Endodermal cell (in vitro differentiated cells): ENCODE measurements at regions not wholly inside any gene's neighbourhood (a gene's known extent, or its start where the extent isn't known, plus 50 kb on each side); places are given as distances from the start of the nearest gene placed in this dataset.

Source experiments
- DNase-seq: peaks from one replicate; pipeline ENCODE4 v3.0.0-alpha.2; 2017
- H3K27ac ChIP-seq: 2 replicates; pipeline ENCODE4 v1.5.1; 2013; ENCODE audit warnings: mild to moderate bottlenecking, low read depth, low read length, moderate library complexity
- H3K27me3 ChIP-seq: 2 replicates; pipeline ENCODE4 v1.6.1; 2013; ENCODE audit warnings: mild to moderate bottlenecking, low read length, moderate library complexity; ENCODE audit not compliant: insufficient read depth, control insufficient read depth, poor library complexity, severe bottlenecking
- H3K36me3 ChIP-seq: 2 replicates; pipeline ENCODE4 v1.7.0; 2013; ENCODE audit warnings: mild to moderate bottlenecking, low read length, moderate library complexity; ENCODE audit not compliant: control insufficient read depth, insufficient read depth
- H3K4me1 ChIP-seq: one replicate; pipeline ENCODE4 v1.7.0; 2013; ENCODE audit warnings: low read length; ENCODE audit not compliant: control insufficient read depth, insufficient read depth
- H3K4me3 ChIP-seq: 2 replicates; pipeline ENCODE4 v1.5.1; 2013; ENCODE audit warnings: mild to moderate bottlenecking, low read length, moderate library complexity
- H3K9ac ChIP-seq: 2 replicates; pipeline ENCODE4 v1.6.1; 2013; ENCODE audit warnings: mild to moderate bottlenecking, low read length, moderate library complexity; ENCODE audit not compliant: poor library complexity, severe bottlenecking; ENCODE audit errors: extremely low read depth
- H3K9me3 ChIP-seq: 2 replicates; pipeline ENCODE4 v1.6.1; 2013; ENCODE audit warnings: mild to moderate bottlenecking, low read length, moderate library complexity; ENCODE audit not compliant: control insufficient read depth
- H3K27ac Mint-ChIP-seq: 2 replicates; pipeline ENCODE4 v1.8.0; 2020; ENCODE audit warnings: mixed read lengths
- H3K27me3 Mint-ChIP-seq: 2 replicates; pipeline ENCODE4 v1.8.0; 2021; ENCODE audit warnings: mild to moderate bottlenecking, mixed read lengths; ENCODE audit not compliant: insufficient read depth
- H3K36me3 Mint-ChIP-seq: 2 replicates; pipeline ENCODE4 v1.8.0; 2020; ENCODE audit warnings: low read depth, mixed read lengths
- H3K4me1 Mint-ChIP-seq: 2 replicates; pipeline ENCODE4 v1.8.0; 2020; ENCODE audit warnings: mixed read lengths
- H3K4me3 Mint-ChIP-seq: 2 replicates; pipeline ENCODE4 v1.8.0; 2020; ENCODE audit warnings: mild to moderate bottlenecking, moderate library complexity, mixed read lengths
- H3K9me3 Mint-ChIP-seq: 2 replicates; pipeline ENCODE4 v1.8.0; 2020; ENCODE audit warnings: mild to moderate bottlenecking, mixed read lengths
- CTCF ChIP-seq: fragments of 200-600 bp; sonication (generic); conservative IDR thresholded peaks from 2 replicates; pipeline ENCODE4 v1.5.0; 2021; ENCODE audit warnings: antibody characterized with exemption, mild to moderate bottlenecking
- WGBS, 2 experiments: methylation state at CpG; one replicate each; pipeline versions ENCODE4 v1.1.5 to v1.1.7; 2013; ENCODE audit warnings: missing lambda C conversion rate in 2 of 2, mixed read lengths in 1 of 2; ENCODE audit not compliant: insufficient coverage in 1 of 2, insufficient read length in 1 of 2; 5-methylcytosine and 5-hydroxymethylcytosine counted together

GRCh38 chr9:107631788-107632187, 142.2 kb upstream of the KLF4 start:
- H3K9ac ChIP-seq, result no peak overlapping the region
- no peak overlapping the region for H3K27ac Mint-ChIP-seq
- H3K36me3 Mint-ChIP-seq, result no peaks in the 10 kb centered on the region
- H3K9me3 ChIP-seq, result no peaks in the 10 kb centered on the region
- no peaks in the 10 kb centered on the region for H3K4me1 ChIP-seq
- H3K4me3 Mint-ChIP-seq, result no peak overlapping the region
- no peak overlapping the region for H3K4me3 ChIP-seq
- DNase-seq, result no peak
- no peaks in the 10 kb centered on the region for H3K9me3 Mint-ChIP-seq
- H3K36me3 ChIP-seq, result no peaks in the 10 kb centered on the region
- H3K27me3 Mint-ChIP-seq, result peaks cover 53% of the 10 kb centered on the region
- peaks cover 38% of the 10 kb centered on the region for H3K4me1 Mint-ChIP-seq
- H3K27me3 ChIP-seq, result peaks cover 47% of the 10 kb centered on the region
- TF ChIP-seq CTCF, result no peak
- 84 to 90% methylated on average over 4 to 5 of the region's 5 CpGs for WGBS, 2 experiments
- H3K27ac ChIP-seq, result no peak overlapping the region

- H3K4me3 ChIP-seq, result no peak overlapping the region
- H3K36me3 ChIP-seq, result no peaks in the 10 kb centered on the region
- H3K27ac Mint-ChIP-seq, result no peak overlapping the region
- TF ChIP-seq CTCF, result no peak
- no peaks in the 10 kb centered on the region for H3K36me3 Mint-ChIP-seq
- no peaks in the 10 kb centered on the region for H3K9me3 ChIP-seq
- H3K27me3 Mint-ChIP-seq, result peaks cover 44% of the 10 kb centered on the region
- H3K27ac ChIP-seq, result no peak overlapping the region
- H3K27me3 ChIP-seq, result peaks cover 31% of the 10 kb centered on the region
- H3K4me1 Mint-ChIP-seq, result peaks cover 29% of the 10 kb centered on the region
- H3K9me3 Mint-ChIP-seq, result no peaks in the 10 kb centered on the region
- no peak overlapping the region for H3K9ac ChIP-seq
- 89 to 94% methylated on average over 5 to 6 of the region's 6 CpGs for WGBS, 2 experiments
- H3K4me3 Mint-ChIP-seq, result no peak overlapping the region
- DNase-seq, result no peak
- no peaks in the 10 kb centered on the region for H3K4me1 ChIP-seq
Observed at GRCh38 chr9:107630156-107630555, 140.6 kb upstream of the KLF4 start.

- Mint-ChIP-seq H3K27ac (no peak overlapping the region), H3K4me3 (no peak overlapping the region), H3K9me3 (no peaks in the 10 kb centered on the region), H3K4me1 (peaks cover 27% of the 10 kb centered on the region), H3K36me3 (no peaks in the 10 kb centered on the region), H3K27me3 (peaks cover 51% of the 10 kb centered on the region)
- H3K4me3 ChIP-seq, result no peak overlapping the region
- no peaks in the 10 kb centered on the region for H3K36me3 ChIP-seq
- no peak overlapping the region for H3K9ac ChIP-seq
- no peaks in the 10 kb centered on the region for H3K4me1 ChIP-seq
- no peaks in the 10 kb centered on the region for H3K9me3 ChIP-seq
- no peak overlapping the region for H3K27ac ChIP-seq
- WGBS, 2 experiments, result 85 to 91% methylated on average over 9 to 11 of the region's 11 CpGs
- H3K27me3 ChIP-seq, result peaks cover 29% of the 10 kb centered on the region
- no peak for DNase-seq
- no peak for TF ChIP-seq CTCF
Observed at GRCh38 chr9:107628444-107628843, 138.9 kb upstream of the KLF4 start.
